Kidney glomerular epithelial cell (primary cell): ENCODE measurements at regions not wholly inside any gene's neighbourhood (a gene's known extent, or its start where the extent isn't known, plus 50 kb on each side); places are given as distances from the start of the nearest gene placed in this dataset.

Experiments
- DNase-seq: peaks from one replicate; lab custom pipeline; 2025; lab: John Stamatoyannopoulos, UW

GRCh38 chr3:107992976-107993684, 97.7 kb downstream of the CD47 start:
- DNase-seq: peak; percentile 42

- no peak for DNase-seq
These were observed 99.9 kb downstream of the CD47 start for GRCh38 chr3:107990926-107991325.

- DNase-seq: no peak
These were observed 100.4 kb downstream of the CD47 start for GRCh38 chr3:107990433-107990832.

- no peak for DNase-seq
These were observed 101.2 kb downstream of the CD47 start for GRCh38 chr3:107989661-107990060.

GRCh38 chr3:107988460-107989175, 102.2 kb downstream of the CD47 start:
- peak; percentile 18 for DNase-seq

GRCh38 chr3:107987036-107987939, 103.5 kb downstream of the CD47 start:
- DNase-seq: peak; percentile 93

GRCh38 chr3:107986505-107986904, 104.3 kb downstream of the CD47 start:
- DNase-seq: no peak

- no peak for DNase-seq
These were observed 105.3 kb downstream of the CD47 start for GRCh38 chr3:107985496-107985895.

- DNase-seq: no peak
These were observed 107.6 kb downstream of the CD47 start for GRCh38 chr3:107983247-107983646.

GRCh38 chr3:107982165-107982564, 108.7 kb downstream of the CD47 start:
- no peak for DNase-seq

GRCh38 chr3:107981471-107982111, 109.2 kb downstream of the CD47 start:
- no peak for DNase-seq

GRCh38 chr3:107979538-107979937, 111.3 kb downstream of the CD47 start:
- DNase-seq: peak; percentile 84

GRCh38 chr3:107978131-107979055, 112.4 kb downstream of the CD47 start:
- DNase-seq: no peak

GRCh38 chr3:107977221-107978130, 113.4 kb downstream of the CD47 start:
- no peak for DNase-seq

- no peak for DNase-seq
These were observed 114.5 kb downstream of the CD47 start for GRCh38 chr3:107976202-107976800.

- no peak for DNase-seq
These were observed 115.2 kb downstream of the CD47 start for GRCh38 chr3:107975529-107976201.

GRCh38 chr3:107973961-107974360, 116.9 kb downstream of the CD47 start:
- DNase-seq: no peak

GRCh38 chr3:107973152-107973551, 117.7 kb downstream of the CD47 start:
- DNase-seq: peak; percentile 72
